H1 (cell line): ENCODE measurements at regions not wholly inside any gene's neighbourhood (a gene's known extent, or its start where the extent isn't known, plus 50 kb on each side); places are given as distances from the start of the nearest gene placed in this dataset.

Source experiments
- CTCF ChIA-PET: fragments of 300-600 bp; sonication (Branson Sonifier 250); formaldehyde crosslinking; loops from one replicate; lab custom pipeline; 2021; ENCODE audit not compliant: partially characterized antibody; lab: Charles Lee
- POLR2A ChIA-PET: fragments of 300-600 bp; sonication (Branson Sonifier 250); formaldehyde crosslinking; loops from one replicate; lab custom pipeline; 2021; ENCODE audit warnings: inconsistent platforms; ENCODE audit not compliant: partially characterized antibody; lab: Charles Lee
- DNase-seq, 2 experiments: peaks; one replicate each; pipeline versions ENCODE4 v3.0.0 to v3.0.0-alpha.2; 2010 to 2022; ENCODE audit warnings: low spot score in 2 of 2, low read depth in 1 of 2, mixed read lengths in 1 of 2
- FAIRE-seq: peaks from 2 replicates; lab custom pipeline; 2011; peaks lifted over from hg19 to GRCh38; lab: Jason Lieb, UNC
- H2AFZ ChIP-seq: 2 replicates; pipeline ENCODE4 v1.8.1; 2012; ENCODE audit warnings: low read length, inconsistent platforms
- H2AK5ac ChIP-seq: 2 replicates; pipeline ENCODE4 v1.6.1; 2013; ENCODE audit warnings: low read depth, low read length
- H2BK120ac ChIP-seq: replicated peaks from 2 replicates; pipeline ENCODE3; 2013; ENCODE audit warnings: low read depth, low read length, inconsistent platforms
- H2BK12ac ChIP-seq: 2 replicates; pipeline ENCODE4 v1.6.1; 2013; ENCODE audit warnings: low read depth, low read length
- H2BK15ac ChIP-seq: 2 replicates; pipeline ENCODE4 v1.6.1; 2013; ENCODE audit warnings: low read length
- H2BK20ac ChIP-seq: 2 replicates; pipeline ENCODE4 v1.6.1; 2013; ENCODE audit warnings: low read length
- H2BK5ac ChIP-seq: 2 replicates; pipeline ENCODE4 v1.6.1; 2013; ENCODE audit warnings: low read depth, low read length
- H3K14ac ChIP-seq: 2 replicates; pipeline ENCODE4 v1.6.1; 2013; ENCODE audit warnings: inconsistent platforms; ENCODE audit not compliant: insufficient read length
- H3K18ac ChIP-seq: 2 replicates; pipeline ENCODE4 v1.6.1; 2013; ENCODE audit warnings: low read length; ENCODE audit errors: extremely low read depth
- H3K23ac ChIP-seq: 2 replicates; pipeline ENCODE4 v1.6.1; 2013; ENCODE audit warnings: inconsistent platforms; ENCODE audit not compliant: insufficient read length
- H3K23me2 ChIP-seq: 2 replicates; pipeline ENCODE4 v1.6.1; 2013; ENCODE audit warnings: low read depth, low read length
- H3K27ac ChIP-seq: 2 replicates; pipeline ENCODE4 v1.6.1; 2011; ENCODE audit warnings: low read depth, low read length, inconsistent platforms
- H3K27me3 ChIP-seq, 4 experiments: replicated peaks in 1 of 4; 1 replicate in 1 of 4; 2 replicates in 3 of 4; pipeline versions ENCODE4 v1.6.1 to v1.8.1; 2011 to 2013; ENCODE audit warnings: low read length in 3 of 4, mild to moderate bottlenecking in 3 of 4, inconsistent platforms in 2 of 4, mixed read lengths in 2 of 4, moderate library complexity in 1 of 4; ENCODE audit not compliant: control insufficient read depth in 3 of 4, insufficient read depth in 3 of 4; ENCODE audit errors: extremely low read depth in 1 of 4
- H3K36me3 ChIP-seq, 4 experiments: 2 replicates each; pipeline versions ENCODE4 v1.6.1 to v1.8.1; 2011 to 2013; ENCODE audit warnings: mild to moderate bottlenecking in 4 of 4, low read length in 3 of 4, moderate library complexity in 2 of 4, control low read depth in 1 of 4, inconsistent platforms in 1 of 4; ENCODE audit not compliant: insufficient read depth in 4 of 4, control insufficient read depth in 2 of 4
- H3K4ac ChIP-seq: replicated peaks from 2 replicates; pipeline ENCODE3; 2013; ENCODE audit warnings: low read length, low read depth, mixed read lengths, inconsistent platforms; ENCODE audit not compliant: insufficient read length
- H3K4me1 ChIP-seq, 4 experiments: replicated peaks in 1 of 4; 1 replicate in 1 of 4; 2 replicates in 3 of 4; pipeline versions ENCODE4 v1.6.1 to v1.8.1; 2011 to 2013; ENCODE audit warnings: low read length in 3 of 4, inconsistent platforms in 2 of 4, mixed read lengths in 1 of 4; ENCODE audit not compliant: insufficient read depth in 4 of 4, control insufficient read depth in 3 of 4
- H3K4me2 ChIP-seq, 2 experiments: 2 replicates each; pipeline versions ENCODE4 v1.6.1 to v1.8.1; 2011 to 2013; ENCODE audit warnings: low read depth in 2 of 2, low read length in 2 of 2, control low read depth in 1 of 2, inconsistent platforms in 1 of 2, mild to moderate bottlenecking in 1 of 2; ENCODE audit not compliant: insufficient read depth in 1 of 2
- H3K4me3 ChIP-seq, 4 experiments: fragments of 200-600, 300-600 bp in 1 of 4; sonication (generic), shearing (Covaris generic), sonication (Bioruptor Twin) in 1 of 4; 2 replicates each; pipeline versions ENCODE4 v1.5.1 to v1.8.1; 2011 to 2016; ENCODE audit warnings: low read length in 4 of 4, low read depth in 3 of 4, control low read depth in 2 of 4, inconsistent platforms in 2 of 4, mild to moderate bottlenecking in 2 of 4, mixed read lengths in 1 of 4, moderate library complexity in 1 of 4; ENCODE audit not compliant: insufficient read depth in 2 of 4; ENCODE audit errors: extremely low read depth in 1 of 4
- H3K56ac ChIP-seq: replicated peaks from 2 replicates; pipeline ENCODE3; 2013; ENCODE audit warnings: low read depth, mild to moderate bottlenecking, mixed read lengths, low read length, inconsistent platforms; ENCODE audit not compliant: insufficient read length
- H3K79me1 ChIP-seq: 2 replicates; pipeline ENCODE4 v1.6.1; 2013; ENCODE audit warnings: low read depth, low read length, control low read depth
- H3K79me2 ChIP-seq, 2 experiments: 2 replicates each; pipeline versions ENCODE4 v1.6.1 to v1.8.1; 2012 to 2013; ENCODE audit warnings: low read length in 2 of 2, mild to moderate bottlenecking in 2 of 2, inconsistent platforms in 1 of 2; ENCODE audit not compliant: insufficient read depth in 2 of 2, control insufficient read depth in 1 of 2
- H3K9ac ChIP-seq, 4 experiments: replicated peaks in 1 of 4; 1 replicate in 1 of 4; 2 replicates in 3 of 4; pipeline versions ENCODE4 v1.6.1 to v1.8.1; 2011 to 2013; ENCODE audit warnings: low read depth in 3 of 4, low read length in 3 of 4, control low read depth in 2 of 4, mild to moderate bottlenecking in 2 of 4, moderate library complexity in 2 of 4, inconsistent platforms in 1 of 4; ENCODE audit errors: extremely low read depth in 1 of 4
- H3K9me3 ChIP-seq, 2 experiments: 2 replicates each; pipeline versions ENCODE4 v1.6.1 to v1.8.1; 2012 to 2013; ENCODE audit warnings: mild to moderate bottlenecking in 2 of 2, moderate library complexity in 2 of 2, control low read depth in 1 of 2, inconsistent platforms in 1 of 2, low read depth in 1 of 2, low read length in 1 of 2, mixed read lengths in 1 of 2; ENCODE audit not compliant: insufficient read depth in 2 of 2
- H4K20me1 ChIP-seq, 2 experiments: replicated peaks in 1 of 2; 2 replicates each; pipeline versions ENCODE3 to v1.8.1; 2011 to 2013; ENCODE audit warnings: inconsistent platforms in 2 of 2, low read length in 2 of 2, mild to moderate bottlenecking in 1 of 2; ENCODE audit not compliant: insufficient read depth in 2 of 2, control insufficient read depth in 1 of 2
- H4K5ac ChIP-seq: 2 replicates; pipeline ENCODE4 v1.6.1; 2013; ENCODE audit warnings: low read length, low read depth, mixed read lengths, inconsistent platforms; ENCODE audit not compliant: insufficient read length
- H4K8ac ChIP-seq: 2 replicates; pipeline ENCODE4 v1.8.0; 2013; ENCODE audit warnings: mild to moderate bottlenecking, moderate library complexity, low read length, inconsistent platforms; ENCODE audit not compliant: insufficient read depth; ENCODE audit errors: extremely low read depth
- H4K91ac ChIP-seq: replicated peaks from 2 replicates; pipeline ENCODE3; 2013; ENCODE audit warnings: low read length, mixed read lengths, inconsistent platforms; ENCODE audit not compliant: insufficient read length
- CEBPB ChIP-seq: IDR thresholded peaks from 2 replicates; pipeline ENCODE4 v1.6.1; 2012; ENCODE audit warnings: low read depth, low read length

DNA sequence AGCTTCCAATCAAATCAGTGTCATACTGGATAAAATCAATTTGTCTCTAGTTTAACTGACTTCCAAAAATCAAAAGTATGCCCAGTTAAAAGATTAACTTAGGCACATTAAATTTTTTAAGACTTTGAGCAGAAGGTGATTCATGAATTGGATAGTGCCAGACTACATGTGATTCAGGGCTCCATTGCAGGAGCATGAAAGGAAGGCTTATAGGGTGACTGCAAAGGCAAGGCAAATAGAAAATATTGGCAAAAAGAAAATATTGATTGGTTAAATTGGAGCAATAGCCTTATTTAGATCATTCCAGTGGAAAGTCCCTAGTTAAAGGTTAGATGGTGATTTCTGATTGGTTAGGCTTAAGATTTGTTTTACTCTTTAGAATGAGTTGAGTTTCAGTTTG, 223.9 kb upstream of the ERCC4 start:
- H3K14ac ChIP-seq, result no peak overlapping the region
- no peak overlapping the region for H3K18ac ChIP-seq
- H3K9ac ChIP-seq, result no peak overlapping the region
- no peak for TF ChIP-seq CEBPB
- H3K23me2 ChIP-seq, result no peaks in the 10 kb centered on the region
- H4K91ac ChIP-seq, result no peak overlapping the region
- H3K4me2 ChIP-seq, result no peak overlapping the region
- H3K4me3 ChIP-seq, result no peak overlapping the region
- H3K4me1 ChIP-seq, result no peaks in the 10 kb centered on the region
- H3K23ac ChIP-seq, result no peak overlapping the region
- no peak for DNase-seq
- ChIA-PET CTCF (no interaction called here), POLR2A (no interaction called here)
- H2AK5ac ChIP-seq, result no peak overlapping the region
- no peak for FAIRE-seq
- no peak overlapping the region for H2BK20ac ChIP-seq
- no peak overlapping the region for H3K4ac ChIP-seq
- H2BK12ac ChIP-seq, result no peak overlapping the region
- no peak overlapping the region for H4K8ac ChIP-seq
- H2BK15ac ChIP-seq, result no peak overlapping the region
- H4K5ac ChIP-seq, result no peak overlapping the region
- no peaks in the 10 kb centered on the region for H4K20me1 ChIP-seq
- H3K36me3 ChIP-seq, result no peaks in the 10 kb centered on the region
- H3K79me1 ChIP-seq, result no peaks in the 10 kb centered on the region
- no peaks in the 10 kb centered on the region for H3K27me3 ChIP-seq
- no peak overlapping the region for H3K56ac ChIP-seq
- H3K27ac ChIP-seq, result no peak overlapping the region
- no peak overlapping the region for H2AFZ ChIP-seq
- peaks cover 13% of the 10 kb centered on the region in 2 experiments; a peak in 2 of 4 replicates for H3K9me3 ChIP-seq
- no peak overlapping the region for H2BK5ac ChIP-seq
- no peak overlapping the region for H2BK120ac ChIP-seq
- H3K79me2 ChIP-seq, result no peaks in the 10 kb centered on the region
